GM12872 (cell line): ENCODE measurements at regions not wholly inside any gene's neighbourhood (a gene's known extent, or its start where the extent isn't known, plus 50 kb on each side); places are given as distances from the start of the nearest gene placed in this dataset.
A peak's percentile ranks its signal among the peaks of the same experiment; 100 is the strongest.

ENCODE experiments used
- CTCF ChIP-seq: IDR thresholded peaks from 3 replicates; pipeline ENCODE4 v1.5.1; 2011; ENCODE audit warnings: low read depth, mild to moderate bottlenecking, low read length, moderate library complexity; ENCODE audit not compliant: insufficient read depth

- TF ChIP-seq CTCF = no peak
These were observed 251.5 kb upstream of the LMO3 start for GRCh38 chr12:16857456-16857923.

- TF ChIP-seq CTCF = no peak
These were observed 248.5 kb upstream of the LMO3 start for GRCh38 chr12:16854465-16854864.

GRCh38 chr12:16849473-16849872 lies 243.5 kb upstream of the LMO3 start:
- no peak for TF ChIP-seq CTCF

GRCh38 chr12:16844875-16845274 lies 238.9 kb upstream of the LMO3 start:
- TF ChIP-seq CTCF = peak; percentile 15; the same call in 1 of the 3 replicates

GRCh38 chr12:16833376-16834015 lies 227.5 kb upstream of the LMO3 start:
- no peak for TF ChIP-seq CTCF

GRCh38 chr12:16828891-16829290 lies 222.9 kb upstream of the LMO3 start:
- TF ChIP-seq CTCF = no peak

GRCh38 chr12:16807731-16808130 lies 201.8 kb upstream of the LMO3 start:
- no peak for TF ChIP-seq CTCF

GRCh38 chr12:16796168-16796567 lies 190.2 kb upstream of the LMO3 start:
- no peak for TF ChIP-seq CTCF
